Astrocyte (in vitro differentiated cells and primary cell): ENCODE measurements at regions not wholly inside any gene's neighbourhood (a gene's known extent, or its start where the extent isn't known, plus 50 kb on each side); places are given as distances from the start of the nearest gene placed in this dataset.

Experiments used
- EZH2 ChIP-seq: IDR thresholded peaks from 2 replicates; pipeline ENCODE4 v1.6.1; 2012; ENCODE audit warnings: mild to moderate bottlenecking, low read length, inconsistent platforms; ENCODE audit not compliant: insufficient read depth
- TF ChIP-seq, protein P1 (sequence below): IDR thresholded peaks from 2 replicates; pipeline ENCODE4 v1.5.1; 2011; ENCODE audit warnings: low read depth, mild to moderate bottlenecking, inconsistent platforms, low read length, moderate library complexity; ENCODE audit not compliant: insufficient read depth

DNA sequence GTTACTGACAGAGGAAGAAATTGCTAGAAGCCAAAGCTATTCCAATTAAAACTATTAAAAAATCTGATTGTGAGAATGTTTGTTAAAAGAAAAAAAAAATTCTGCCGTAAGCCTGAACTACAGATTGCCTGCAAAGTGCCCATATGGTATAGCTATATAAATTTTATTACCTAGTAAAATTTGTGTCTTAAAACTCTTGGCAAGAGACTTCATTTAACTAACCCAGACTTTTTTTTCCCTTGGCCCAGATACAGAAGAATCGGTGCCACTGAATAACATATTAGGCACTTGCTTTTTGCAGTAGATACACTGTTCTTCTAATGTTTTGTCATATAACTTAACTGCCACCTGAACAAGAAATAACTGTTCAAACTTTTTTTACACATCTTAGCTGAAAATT, 125.5 kb downstream of the RPS29 start:
- TF ChIP-seq, protein P1, sequence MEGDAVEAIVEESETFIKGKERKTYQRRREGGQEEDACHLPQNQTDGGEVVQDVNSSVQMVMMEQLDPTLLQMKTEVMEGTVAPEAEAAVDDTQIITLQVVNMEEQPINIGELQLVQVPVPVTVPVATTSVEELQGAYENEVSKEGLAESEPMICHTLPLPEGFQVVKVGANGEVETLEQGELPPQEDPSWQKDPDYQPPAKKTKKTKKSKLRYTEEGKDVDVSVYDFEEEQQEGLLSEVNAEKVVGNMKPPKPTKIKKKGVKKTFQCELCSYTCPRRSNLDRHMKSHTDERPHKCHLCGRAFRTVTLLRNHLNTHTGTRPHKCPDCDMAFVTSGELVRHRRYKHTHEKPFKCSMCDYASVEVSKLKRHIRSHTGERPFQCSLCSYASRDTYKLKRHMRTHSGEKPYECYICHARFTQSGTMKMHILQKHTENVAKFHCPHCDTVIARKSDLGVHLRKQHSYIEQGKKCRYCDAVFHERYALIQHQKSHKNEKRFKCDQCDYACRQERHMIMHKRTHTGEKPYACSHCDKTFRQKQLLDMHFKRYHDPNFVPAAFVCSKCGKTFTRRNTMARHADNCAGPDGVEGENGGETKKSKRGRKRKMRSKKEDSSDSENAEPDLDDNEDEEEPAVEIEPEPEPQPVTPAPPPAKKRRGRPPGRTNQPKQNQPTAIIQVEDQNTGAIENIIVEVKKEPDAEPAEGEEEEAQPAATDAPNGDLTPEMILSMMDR: no peak
- TF ChIP-seq EZH2: no peak
